SH-SY5Y (cell line): ENCODE measurements at regions not wholly inside any gene's neighbourhood (a gene's known extent, or its start where the extent isn't known, plus 50 kb on each side); places are given as distances from the start of the nearest gene placed in this dataset.
A peak's percentile ranks its signal among the peaks of the same experiment; 100 is the strongest.

Experiments
- GATA2 ChIP-seq: IDR thresholded peaks from 2 replicates; pipeline ENCODE4 v1.6.1; 2011; ENCODE audit warnings: mild to moderate bottlenecking, low read depth, low read length
- GATA3 ChIP-seq: IDR thresholded peaks from 2 replicates; pipeline ENCODE4 v1.6.1; 2011; ENCODE audit warnings: low read depth, mild to moderate bottlenecking, low read length, moderate library complexity

GRCh38 chr1:209230314-209230713 lies 353.2 kb upstream of the CAMK1G start:
- TF ChIP-seq GATA3 (no peak), GATA2 (no peak)

DNA sequence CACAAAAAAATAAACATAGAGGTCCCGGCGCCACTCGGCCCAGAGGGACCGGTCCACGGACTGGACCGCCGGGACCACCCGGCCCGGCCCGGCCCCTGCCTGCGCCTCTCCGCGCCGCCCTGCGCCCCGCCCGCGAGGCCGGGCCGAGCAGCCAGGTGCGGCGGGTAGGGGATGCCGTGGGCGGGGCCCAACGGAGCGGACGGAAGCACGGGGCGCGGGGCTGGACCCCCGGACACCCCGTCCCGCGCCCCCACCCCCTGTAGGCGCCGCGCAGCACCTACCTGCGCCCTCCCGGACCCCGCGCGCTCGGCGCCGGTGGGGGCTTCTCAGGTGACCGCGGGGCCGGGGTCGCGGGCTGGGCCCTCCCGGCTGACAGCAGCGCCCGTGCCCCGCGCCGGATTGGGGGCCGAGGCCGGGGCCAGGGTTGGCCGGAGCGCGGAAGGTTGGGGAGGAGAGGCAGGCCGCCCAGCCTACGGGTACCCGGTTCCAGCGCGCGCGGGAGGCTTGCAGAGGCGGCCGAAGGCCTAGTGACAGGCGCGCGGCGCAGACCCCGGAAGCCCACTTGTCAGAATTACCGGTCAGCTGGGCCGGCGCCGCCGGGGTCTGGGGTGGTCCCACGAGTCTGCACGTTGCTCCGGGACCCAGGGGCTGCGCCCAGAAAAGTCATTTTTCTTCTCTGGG lies 351.9 kb upstream of the CAMK1G start:
- TF ChIP-seq GATA2, result no peak
- TF ChIP-seq GATA3, result no peak

DNA sequence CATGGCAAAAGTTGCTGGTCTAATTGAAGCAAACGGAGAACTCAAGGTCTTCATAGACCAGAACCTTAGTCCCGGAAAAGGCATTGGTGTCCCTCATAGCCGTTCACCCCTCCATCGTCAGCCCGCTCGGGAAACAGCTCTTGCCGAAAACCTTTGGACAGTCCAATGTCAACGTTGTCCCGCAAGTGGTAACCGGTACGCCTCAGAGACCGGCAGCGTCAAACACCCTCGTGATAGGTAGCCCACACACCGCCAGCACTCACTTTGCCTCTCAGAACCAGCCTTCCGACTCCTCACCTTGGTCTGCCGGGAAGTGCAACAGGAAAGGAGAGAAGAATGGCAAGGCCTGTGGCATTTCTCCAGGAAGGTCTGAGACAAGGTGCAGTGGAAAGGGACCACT lies 351.3 kb upstream of the CAMK1G start:
- TF ChIP-seq GATA3 (no peak), GATA2 (no peak)

GRCh38 chr1:209232759-209233158 lies 350.8 kb upstream of the CAMK1G start:
- no peak for TF ChIP-seq GATA2
- no peak for TF ChIP-seq GATA3

DNA sequence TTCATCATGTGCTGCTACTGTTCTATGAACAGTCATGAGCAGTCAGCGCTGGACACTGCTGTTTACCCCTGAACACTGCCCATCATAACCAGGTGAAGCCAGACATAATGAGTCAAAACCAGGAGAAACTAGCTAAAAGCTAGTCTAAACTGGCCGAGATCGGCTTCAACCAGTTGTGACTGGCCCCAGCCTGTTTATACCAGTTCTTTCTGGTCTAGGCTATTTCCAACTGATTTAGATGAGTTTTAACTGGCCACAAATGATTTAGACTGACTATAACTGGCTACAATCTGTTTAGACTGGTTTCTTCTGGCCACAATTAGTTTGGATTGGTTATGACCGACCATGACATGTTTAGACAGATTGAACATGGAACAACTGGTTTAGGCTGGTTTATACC lies 348.3 kb upstream of the CAMK1G start:
- no peak for TF ChIP-seq GATA2
- TF ChIP-seq GATA3, result no peak

DNA sequence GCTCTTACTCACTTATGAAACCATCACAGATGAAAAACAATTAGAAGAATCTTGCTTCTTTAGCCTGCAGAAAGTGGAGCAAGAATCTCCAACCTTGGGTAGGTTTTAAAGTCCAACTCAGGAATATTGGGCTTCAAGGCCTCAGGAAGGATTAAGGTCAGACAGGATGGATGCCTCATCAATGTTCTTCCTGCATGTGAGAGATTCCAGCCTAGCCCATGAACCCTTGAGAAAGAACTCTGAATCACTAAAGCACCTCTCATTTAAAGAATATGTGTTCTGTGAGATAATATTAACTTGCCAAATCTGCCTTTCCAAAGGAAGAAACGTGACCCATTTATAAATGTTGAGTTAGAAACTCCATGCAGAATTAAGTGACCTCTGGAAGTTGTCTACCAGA lies 345.2 kb upstream of the CAMK1G start:
- TF ChIP-seq GATA3 (no peak), GATA2 (no peak)

DNA sequence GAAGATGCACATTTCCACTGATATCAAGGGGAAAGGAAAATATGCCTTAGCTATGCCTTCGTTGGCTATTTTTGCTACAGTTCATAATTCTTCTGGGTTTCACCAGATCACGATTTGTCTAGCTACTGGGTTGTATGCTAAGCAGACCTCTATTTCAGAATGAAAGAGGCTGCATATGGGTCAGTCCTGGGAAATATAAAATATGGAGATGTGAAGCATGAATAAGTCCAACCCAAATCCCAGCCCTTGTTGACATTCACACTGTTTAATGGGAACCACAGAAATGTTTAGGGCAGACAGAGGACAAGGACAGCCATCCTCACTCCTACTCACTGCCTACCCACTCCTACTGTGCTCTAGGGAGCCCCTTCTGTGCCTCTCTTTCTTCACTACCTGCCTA lies 343.2 kb upstream of the CAMK1G start:
- TF ChIP-seq GATA2, result no peak
- no peak for TF ChIP-seq GATA3

DNA sequence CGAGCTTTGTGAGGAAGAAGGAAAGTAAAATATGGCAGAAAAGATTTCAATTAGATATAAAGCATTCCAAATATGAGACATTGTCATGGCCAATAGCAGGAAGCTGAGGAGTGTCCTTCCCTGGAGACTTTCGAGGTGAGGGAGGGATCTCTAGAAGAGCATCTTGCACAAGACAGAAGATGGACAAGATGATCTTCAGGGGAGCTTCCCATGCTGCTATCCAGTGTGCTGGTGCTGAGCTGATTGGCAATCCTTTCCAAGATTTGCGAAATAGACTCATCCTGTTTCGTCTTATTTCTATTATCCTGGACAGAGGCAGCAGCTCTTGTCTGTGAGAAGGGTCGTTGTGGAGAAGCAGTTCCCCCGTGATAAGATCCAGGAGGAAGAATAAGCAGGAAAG lies 342.0 kb upstream of the CAMK1G start:
- no peak for TF ChIP-seq GATA3
- no peak for TF ChIP-seq GATA2

GRCh38 chr1:209248649-209249279 lies 334.8 kb upstream of the CAMK1G start:
- TF ChIP-seq GATA3 (no peak), GATA2 (no peak; the same call in 1 of the 2 replicates)

- TF ChIP-seq GATA2 (peak; percentile 67), GATA3 (no peak)
These were observed 334.2 kb upstream of the CAMK1G start for GRCh38 chr1:209249280-209249670.

GRCh38 chr1:209249785-209250440 lies 333.6 kb upstream of the CAMK1G start:
- no peak for TF ChIP-seq GATA3
- peak; percentile 39; the same call in 1 of the 2 replicates for TF ChIP-seq GATA2

GRCh38 chr1:209250861-209251636 lies 332.5 kb upstream of the CAMK1G start:
- TF ChIP-seq GATA3, result no peak
- no peak for TF ChIP-seq GATA2

- TF ChIP-seq GATA2 (no peak), GATA3 (no peak)
These were observed 326.7 kb upstream of the CAMK1G start for GRCh38 chr1:209256766-209257350.

DNA sequence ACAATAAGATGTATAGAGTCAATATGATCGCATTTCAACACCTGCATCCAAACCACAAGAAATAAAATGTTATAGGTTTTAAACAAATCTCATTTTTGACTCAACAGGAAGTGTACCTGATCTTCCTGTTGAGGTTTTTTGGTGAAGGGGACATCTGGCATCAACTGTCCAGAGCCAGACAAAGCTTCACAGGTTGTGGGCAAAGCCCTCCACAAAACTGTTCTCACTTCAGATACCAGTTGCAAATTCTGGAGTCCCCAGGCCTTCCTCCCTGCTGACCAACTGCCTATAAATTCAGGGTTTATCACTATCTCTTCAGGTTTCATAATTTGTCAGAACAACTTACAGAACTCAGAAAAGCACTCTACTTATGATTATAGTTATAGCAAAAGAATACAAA lies 326.1 kb upstream of the CAMK1G start:
- TF ChIP-seq GATA3 (no peak), GATA2 (no peak)

- TF ChIP-seq GATA2, result no peak
These were observed 323.4 kb upstream of the CAMK1G start for GRCh38 chr1:209260136-209260535.
